HL-60 (cell line): ENCODE measurements at regions not wholly inside any gene's neighbourhood (a gene's known extent, or its start where the extent isn't known, plus 50 kb on each side); places are given as distances from the start of the nearest gene placed in this dataset.

Source experiments
- CTCF ChIP-seq: IDR thresholded peaks from one replicate; pipeline ENCODE4 v1.5.1; 2011; ENCODE audit warnings: low read length, control low read depth, inconsistent platforms; ENCODE audit not compliant: insufficient read depth
- GABPA ChIP-seq: IDR thresholded peaks from 2 replicates; pipeline ENCODE4 v1.6.1; 2012; ENCODE audit warnings: low read depth
- POLR2AphosphoS5 ChIP-seq: IDR thresholded peaks from 2 replicates; pipeline ENCODE4 v1.6.1; 2012; ENCODE audit warnings: low read depth
- SPI1 ChIP-seq: IDR thresholded peaks from 2 replicates; pipeline ENCODE4 v1.6.1; 2012; ENCODE audit warnings: low read depth, mild to moderate bottlenecking, borderline replicate concordance

GRCh38 chr12:34400986-34401658 lies 378.8 kb downstream of the ALG10 start:
- no peak for TF ChIP-seq CTCF
- TF ChIP-seq SPI1 = no peak
- TF ChIP-seq POLR2AphosphoS5 = no peak
- TF ChIP-seq GABPA = no peak
